HEK293 (cell line): ENCODE measurements at regions not wholly inside any gene's neighbourhood (a gene's known extent, or its start where the extent isn't known, plus 50 kb on each side); places are given as distances from the start of the nearest gene placed in this dataset.

Experiments used
- CTCF ChIA-PET: fragments of 350-600 bp; formaldehyde crosslinking; extraction: SDS; loops from one replicate; lab custom pipeline; 2021; ENCODE audit warnings: antibody characterized with exemption; lab: Yijun Ruan, JAX
- POLR2A ChIA-PET: fragments of 300-600 bp; formaldehyde crosslinking; extraction: SDS; loops from one replicate; lab custom pipeline; 2020; ENCODE audit warnings: antibody characterized with exemption, inconsistent platforms; lab: Yijun Ruan, JAX
- H3K27ac ChIP-seq: fragments of 200-500 bp; sonication (Bioruptor generic); 2 replicates; pipeline ENCODE4 v1.5.1; 2014; ENCODE audit warnings: low read depth, low read length, control low read depth, inconsistent platforms; ENCODE audit errors: extremely low read depth
- H3K36me3 ChIP-seq, 2 experiments: fragments of 200-500 bp in 1 of 2; sonication (Bioruptor generic) in 1 of 2; 1 replicate in 1 of 2; 2 replicates in 1 of 2; pipeline ENCODE4 v1.5.1; 2014 to 2017; ENCODE audit warnings: inconsistent platforms in 2 of 2, low read length in 2 of 2; ENCODE audit not compliant: control insufficient read depth in 2 of 2, insufficient read depth in 1 of 2
- H3K4me1 ChIP-seq: fragments of 200-500 bp; sonication (Bioruptor generic); 2 replicates; pipeline ENCODE4 v1.5.1; 2014; ENCODE audit warnings: mild to moderate bottlenecking, low read length, inconsistent platforms; ENCODE audit not compliant: control insufficient read depth, insufficient read depth
- H3K4me3 ChIP-seq: 2 replicates; pipeline ENCODE4 v1.5.1; 2011; ENCODE audit warnings: low read depth, mild to moderate bottlenecking, control low read depth, low read length, moderate library complexity
- H3K9me3 ChIP-seq: fragments of 200-500 bp; sonication (Bioruptor generic); 2 replicates; pipeline ENCODE4 v1.5.1; 2014; ENCODE audit warnings: low read depth, low read length, inconsistent platforms; ENCODE audit not compliant: control insufficient read depth, insufficient read depth
- ELK4 ChIP-seq: IDR thresholded peaks from 2 replicates; pipeline ENCODE4 v1.6.1; 2011; ENCODE audit warnings: mild to moderate bottlenecking, low read depth, low read length, borderline replicate concordance
- FEZF1 ChIP-seq: fragments of 450-650 bp; formaldehyde crosslinking; IDR thresholded peaks from 2 replicates; pipeline ENCODE4 v1.5.1; 2016; ENCODE audit warnings: missing biosample characterization, missing genetic modification characterization
- HOXD13 ChIP-seq: sonication (generic); formaldehyde crosslinking; IDR thresholded peaks from 2 replicates; pipeline ENCODE4 v1.8.0; 2022; ENCODE audit warnings: missing genetic modification reagents, borderline replicate concordance
- KLF9 ChIP-seq: fragments of 450-650 bp; formaldehyde crosslinking; IDR thresholded peaks from 2 replicates; pipeline ENCODE4 v1.5.1; 2016; ENCODE audit warnings: missing biosample characterization, missing genetic modification characterization, low read depth
- MZF1 ChIP-seq: fragments of 450-650 bp; formaldehyde crosslinking; IDR thresholded peaks from 2 replicates; pipeline ENCODE4 v1.5.1; 2017; ENCODE audit warnings: missing biosample characterization, missing genetic modification characterization, borderline replicate concordance
- REST ChIP-seq: fragments of 450-650 bp; formaldehyde crosslinking; IDR thresholded peaks from 2 replicates; pipeline ENCODE4 v1.5.1; 2016; ENCODE audit warnings: missing biosample characterization, missing genetic modification characterization
- SCRT2 ChIP-seq: fragments of 450-650 bp; formaldehyde crosslinking; IDR thresholded peaks from 2 replicates; pipeline ENCODE4 v1.5.1; 2016; ENCODE audit warnings: missing biosample characterization, missing genetic modification characterization
- TCF7L2 ChIP-seq: IDR thresholded peaks from 2 replicates; pipeline ENCODE4 v1.6.1; 2011; ENCODE audit warnings: low read depth, mild to moderate bottlenecking, inconsistent platforms, low read length, moderate library complexity, borderline replicate concordance
- ZBTB1 ChIP-seq: fragments of 450-650 bp; formaldehyde crosslinking; IDR thresholded peaks from 2 replicates; pipeline ENCODE4 v1.5.1; 2016; ENCODE audit warnings: missing biosample characterization, missing genetic modification characterization
- ZBTB20 ChIP-seq: fragments of 450-650 bp; formaldehyde crosslinking; IDR thresholded peaks from 2 replicates; pipeline ENCODE4 v1.5.1; 2016; ENCODE audit warnings: missing biosample characterization, missing genetic modification characterization
- ZBTB21 ChIP-seq: fragments of 450-650 bp; formaldehyde crosslinking; IDR thresholded peaks from 2 replicates; pipeline ENCODE4 v1.5.1; 2017; ENCODE audit warnings: missing biosample characterization, missing genetic modification characterization
- ZFHX2 ChIP-seq: fragments of 450-650 bp; formaldehyde crosslinking; conservative IDR thresholded peaks from 2 replicates; pipeline ENCODE4 v1.5.1; 2016; ENCODE audit warnings: missing biosample characterization, missing genetic modification characterization
- ZNF114 ChIP-seq: fragments of 450-650 bp; formaldehyde crosslinking; IDR thresholded peaks from 2 replicates; pipeline ENCODE4 v1.5.0; 2017; ENCODE audit warnings: missing biosample characterization, missing genetic modification characterization
- ZNF157 ChIP-seq: fragments of 450-650 bp; formaldehyde crosslinking; IDR thresholded peaks from 2 replicates; pipeline ENCODE4 v1.5.1; 2016; ENCODE audit warnings: missing biosample characterization, missing genetic modification characterization
- ZNF175 ChIP-seq: fragments of 450-650 bp; formaldehyde crosslinking; IDR thresholded peaks from 2 replicates; pipeline ENCODE4 v1.5.1; 2016; ENCODE audit warnings: missing biosample characterization, missing genetic modification characterization
- ZNF214 ChIP-seq: fragments of 450-650 bp; formaldehyde crosslinking; IDR thresholded peaks from 2 replicates; pipeline ENCODE4 v1.5.1; 2017; ENCODE audit warnings: missing biosample characterization, mild to moderate bottlenecking, missing genetic modification characterization, borderline replicate concordance
- ZNF362 ChIP-seq: fragments of 450-650 bp; formaldehyde crosslinking; IDR thresholded peaks from 2 replicates; pipeline ENCODE4 v1.5.1; 2016; ENCODE audit warnings: missing biosample characterization, missing genetic modification characterization
- ZNF558 ChIP-seq: fragments of 450-650 bp; formaldehyde crosslinking; IDR thresholded peaks from 2 replicates; pipeline ENCODE4 v1.5.1; 2016; ENCODE audit warnings: missing biosample characterization, missing genetic modification characterization
- ZNF571 ChIP-seq: fragments of 450-650 bp; formaldehyde crosslinking; IDR thresholded peaks from 2 replicates; pipeline ENCODE4 v1.5.0; 2017; ENCODE audit warnings: missing biosample characterization, missing genetic modification characterization
- ZNF624 ChIP-seq: fragments of 450-650 bp; formaldehyde crosslinking; IDR thresholded peaks from 2 replicates; pipeline ENCODE4 v1.5.1; 2017; ENCODE audit warnings: missing biosample characterization, missing genetic modification characterization
- ZNF639 ChIP-seq: fragments of 450-650 bp; formaldehyde crosslinking; IDR thresholded peaks from 2 replicates; pipeline ENCODE4 v1.5.1; 2016; ENCODE audit warnings: missing biosample characterization, missing genetic modification characterization
- ZNF701 ChIP-seq: fragments of 450-650 bp; formaldehyde crosslinking; IDR thresholded peaks from 2 replicates; pipeline ENCODE4 v1.5.1; 2016; ENCODE audit warnings: missing biosample characterization, missing genetic modification characterization
- ZNF704 ChIP-seq: fragments of 450-650 bp; formaldehyde crosslinking; IDR thresholded peaks from 2 replicates; pipeline ENCODE4 v1.5.1; 2016; ENCODE audit warnings: missing biosample characterization, missing genetic modification characterization
- ZSCAN23 ChIP-seq: fragments of 450-650 bp; formaldehyde crosslinking; IDR thresholded peaks from 2 replicates; pipeline ENCODE4 v1.5.1; 2016; ENCODE audit warnings: missing biosample characterization, missing genetic modification characterization

GRCh38 chr18:42480441-42480840 lies 525.4 kb downstream of the PIK3C3 start:
- ChIA-PET POLR2A (no interaction called here), CTCF (interaction anchor here (0.7 to 1.0 kb wide), 2 partner anchors 9 to 12 kb away, joined by 3 read pairs; no protein-coding TSS in a partner anchor)
- no peak overlapping the region for H3K4me3 ChIP-seq
- TF ChIP-seq TCF7L2: peak; percentile 44; the same call in 1 of the 2 replicates
- no peak for TF ChIP-seq FEZF1 (tag by site-specific recombination)
- H3K36me3 ChIP-seq: no peaks in the 10 kb centered on the region
- H3K4me1 ChIP-seq: no peaks in the 10 kb centered on the region
- no peak overlapping the region for H3K27ac ChIP-seq
- H3K9me3 ChIP-seq: no peaks in the 10 kb centered on the region

GRCh38 chr18:42484648-42485047 lies 529.6 kb downstream of the PIK3C3 start:
- TF ChIP-seq ZNF704 (tag by site-specific recombination): no peak
- no peak for TF ChIP-seq KLF9
- no peak for TF ChIP-seq ZNF157
- TF ChIP-seq ZNF701: no peak
- TF ChIP-seq SCRT2 (tag by site-specific recombination): no peak
- TF ChIP-seq ZBTB21 (tag by site-specific recombination): no peak
- TF ChIP-seq ZBTB1 (tag by site-specific recombination): no peak
- TF ChIP-seq ZNF114 (tag by site-specific recombination): no peak
- no peak for TF ChIP-seq ZNF558 (tag by site-specific recombination)
- no peak for TF ChIP-seq ZNF639
- TF ChIP-seq ZBTB20: no peak
- no peak for TF ChIP-seq HOXD13 (CRISPR knock-in tag)
- TF ChIP-seq ZSCAN23 (tag by site-specific recombination): no peak
- TF ChIP-seq ZNF214 (tag by site-specific recombination): no peak
- no peak overlapping the region for H3K27ac ChIP-seq
- CTCF ChIA-PET: no interaction called here
- no peak overlapping the region for H3K4me3 ChIP-seq
- no peaks in the 10 kb centered on the region for H3K36me3 ChIP-seq
- POLR2A ChIA-PET: no interaction called here
- H3K4me1 ChIP-seq: no peaks in the 10 kb centered on the region
- H3K9me3 ChIP-seq: no peaks in the 10 kb centered on the region

GRCh38 chr18:42486271-42486670 lies 531.2 kb downstream of the PIK3C3 start:
- H3K4me3 ChIP-seq: no peak overlapping the region
- POLR2A ChIA-PET: no interaction called here
- no peak overlapping the region for H3K27ac ChIP-seq
- CTCF ChIA-PET: no interaction called here
- H3K4me1 ChIP-seq: no peaks in the 10 kb centered on the region
- H3K36me3 ChIP-seq: no peaks in the 10 kb centered on the region
- no peaks in the 10 kb centered on the region for H3K9me3 ChIP-seq
- TF ChIP-seq ZNF571 (tag by site-specific recombination): no peak
- no peak for TF ChIP-seq MZF1
- TF ChIP-seq ZNF175: no peak
- no peak for TF ChIP-seq ZFHX2
- no peak for TF ChIP-seq ZNF624
- no peak for TF ChIP-seq ZNF362 (tag by site-specific recombination)
- TF ChIP-seq ELK4: no peak
- no peak for TF ChIP-seq REST (tag by site-specific recombination)
